Stimulated activated CD4-positive, alpha-beta T cell treated with anti-CD3 and anti-CD28 coated beads, Interleukin-4, amount 100 ng/mL, for 4 hours (primary cell): ENCODE measurements at regions not wholly inside any gene's neighbourhood (a gene's known extent, or its start where the extent isn't known, plus 50 kb on each side); places are given as distances from the start of the nearest gene placed in this dataset.

ENCODE experiments used
- DNase-seq, 2 experiments: peaks; one replicate each; pipeline ENCODE4 v3.0.0-alpha.2; 2020

DNA sequence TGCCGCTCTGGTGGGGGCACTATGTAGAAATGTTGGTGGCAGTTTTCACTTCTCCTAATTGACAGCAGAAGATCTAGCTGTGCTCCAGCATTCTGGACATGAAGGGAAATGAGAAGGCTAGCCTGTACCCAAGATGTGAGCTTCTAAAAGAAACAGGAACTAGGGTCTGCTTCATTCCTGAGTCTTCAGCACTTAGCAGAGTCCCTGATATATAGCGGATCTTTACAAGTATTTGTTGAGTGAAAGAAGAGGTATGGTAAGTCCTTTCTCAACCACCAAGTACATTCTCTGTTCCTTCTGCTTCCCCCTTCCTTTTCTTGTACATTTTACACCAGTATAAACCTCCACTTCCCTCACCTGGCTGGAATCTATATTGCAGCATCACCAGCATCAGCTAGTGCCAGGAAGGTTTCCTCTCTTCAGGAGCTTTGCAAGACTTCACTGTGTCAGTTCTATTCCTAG, 408.3 kb upstream of the CADM1 start:
- no peak for DNase-seq

DNA sequence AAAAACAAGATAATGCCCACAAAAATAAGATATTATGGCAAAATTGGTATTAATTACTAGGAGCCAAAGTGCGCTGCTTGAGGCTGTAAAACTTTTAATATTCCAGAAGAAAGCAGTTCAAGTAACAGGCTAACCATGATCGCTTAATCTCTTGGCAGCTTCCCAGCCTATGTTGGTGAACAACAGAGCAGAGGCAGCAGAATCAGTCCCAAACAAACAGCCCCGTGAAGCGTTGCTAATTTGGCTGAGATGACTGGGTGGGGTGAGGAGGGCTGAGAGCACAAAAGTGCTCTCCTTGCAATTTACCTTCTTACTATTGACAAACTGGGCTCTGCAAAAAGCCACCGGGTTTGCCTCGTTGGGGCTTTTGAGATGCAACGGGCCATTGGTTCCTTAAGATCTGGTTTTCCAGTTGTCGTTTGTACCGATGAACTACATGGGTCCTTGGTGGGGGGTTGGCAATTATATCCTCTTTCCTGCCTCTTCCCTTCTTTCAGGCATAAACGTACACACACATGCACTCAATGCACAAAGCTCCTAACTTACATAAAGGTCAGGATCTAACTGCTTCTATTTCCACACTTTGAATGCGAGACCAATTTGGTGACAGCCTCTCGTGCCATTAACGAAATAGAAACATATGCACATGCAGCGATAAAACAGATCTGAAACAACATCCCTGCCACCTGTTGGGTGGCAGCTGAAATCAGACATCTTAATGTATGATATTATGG, 407.6 kb upstream of the CADM1 start:
- no peak for DNase-seq

- DNase-seq, result no peak
Measured at GRCh38 chr11:115910379-115910778, 406.2 kb upstream of the CADM1 start.

- no peak for DNase-seq
Measured at GRCh38 chr11:115906171-115906570, 402.0 kb upstream of the CADM1 start.

DNA sequence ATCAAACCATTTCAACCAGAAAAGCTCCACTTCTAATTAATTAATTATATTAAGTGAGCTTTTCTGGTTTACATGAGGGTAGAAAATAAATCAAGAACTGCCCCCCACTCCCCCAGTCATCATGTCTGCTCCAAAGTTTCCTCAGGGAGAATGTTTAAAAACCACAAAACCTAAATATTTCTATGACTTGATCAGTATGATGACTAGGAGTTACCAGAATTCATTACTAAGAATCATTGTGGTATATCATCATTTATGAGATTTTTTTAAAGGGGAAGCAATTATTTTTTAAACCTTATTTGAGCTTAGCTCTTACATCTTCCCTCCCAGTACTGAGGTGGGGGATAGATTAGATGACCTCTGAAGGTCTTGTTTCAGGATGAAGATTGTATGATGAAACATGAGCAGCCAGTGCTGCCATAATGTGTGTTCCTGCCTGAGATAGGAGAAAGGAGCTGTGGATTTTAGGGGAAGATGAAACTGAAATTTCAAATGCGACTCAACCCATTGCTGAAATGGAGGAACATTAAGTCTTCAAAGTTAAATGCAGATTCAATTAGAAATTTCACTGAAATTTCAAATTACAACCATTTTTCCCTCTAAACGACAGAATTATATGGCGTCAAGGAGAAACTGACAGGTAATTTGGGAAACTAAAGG, 401.3 kb upstream of the CADM1 start:
- no peak for DNase-seq

GRCh38 chr11:115903179-115903578, 399.0 kb upstream of the CADM1 start:
- no peak for DNase-seq

DNA sequence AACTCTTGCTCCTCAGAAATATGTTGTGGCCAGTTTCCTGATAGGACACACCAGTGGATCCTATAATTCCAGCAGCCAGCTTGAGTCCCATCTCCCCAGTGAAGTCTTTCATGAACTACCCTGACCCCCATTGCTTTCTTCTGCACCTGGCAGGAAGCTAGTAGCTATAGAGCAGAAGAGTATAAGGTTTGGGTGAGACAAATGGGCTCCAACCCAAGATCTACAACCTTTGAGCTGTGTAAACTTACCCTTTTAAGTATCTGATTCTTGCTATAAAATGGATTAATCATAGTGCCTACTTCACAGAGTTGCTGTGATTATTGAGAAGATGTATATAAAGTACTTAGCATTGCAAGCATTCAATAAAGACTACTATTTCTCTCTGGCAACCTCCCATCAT, 396.9 kb upstream of the CADM1 start:
- DNase-seq, result no peak

GRCh38 chr11:115900111-115900510, 395.9 kb upstream of the CADM1 start:
- DNase-seq, result no peak

DNA sequence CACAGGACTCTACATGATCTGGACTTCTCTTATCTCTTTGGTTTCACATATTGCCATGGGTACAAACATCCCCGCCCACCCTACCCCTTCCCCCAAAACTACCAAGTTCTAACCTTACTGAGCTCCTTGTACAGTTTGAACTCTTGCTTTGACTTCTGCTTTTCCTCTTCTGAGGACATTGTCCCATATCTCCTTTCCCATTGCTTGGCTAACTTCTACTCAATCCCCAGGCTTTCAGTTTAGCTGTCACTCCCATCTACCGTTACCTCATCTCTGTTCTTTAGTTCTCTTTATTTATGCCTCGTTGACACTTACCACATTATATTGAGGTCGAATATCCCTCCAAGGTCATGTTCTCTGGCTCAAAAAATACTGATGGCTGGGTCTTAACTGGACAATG, 393.5 kb upstream of the CADM1 start:
- no peak for DNase-seq

GRCh38 chr11:115896084-115896483, 391.9 kb upstream of the CADM1 start:
- no peak for DNase-seq

- no peak for DNase-seq
Measured at GRCh38 chr11:115895594-115895993, 391.4 kb upstream of the CADM1 start.

DNA sequence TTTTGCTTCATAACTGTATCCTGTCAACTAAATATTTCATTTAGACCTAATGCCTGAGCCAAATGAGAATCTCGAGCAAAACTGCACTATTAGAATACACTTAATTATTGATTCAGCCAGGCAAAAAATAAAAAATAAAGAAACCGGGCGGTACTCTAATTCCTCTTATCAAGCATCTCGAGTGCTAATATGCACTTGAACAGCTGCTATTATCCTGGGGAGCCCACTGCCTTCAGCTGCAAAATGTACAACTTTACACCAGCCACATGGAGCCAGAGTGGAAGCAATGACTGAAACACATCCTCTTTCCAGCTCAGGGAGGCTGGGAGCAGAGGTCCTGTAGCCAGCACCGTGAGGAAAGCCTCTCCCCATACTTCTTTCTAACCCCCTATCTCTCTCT, 390.0 kb upstream of the CADM1 start:
- DNase-seq, result no peak

GRCh38 chr11:115893461-115894099, 389.4 kb upstream of the CADM1 start:
- no peak for DNase-seq

- no peak for DNase-seq
Measured at GRCh38 chr11:115892016-115892415, 387.8 kb upstream of the CADM1 start.

- DNase-seq, result no peak
Measured at GRCh38 chr11:115891581-115891980, 387.4 kb upstream of the CADM1 start.

DNA sequence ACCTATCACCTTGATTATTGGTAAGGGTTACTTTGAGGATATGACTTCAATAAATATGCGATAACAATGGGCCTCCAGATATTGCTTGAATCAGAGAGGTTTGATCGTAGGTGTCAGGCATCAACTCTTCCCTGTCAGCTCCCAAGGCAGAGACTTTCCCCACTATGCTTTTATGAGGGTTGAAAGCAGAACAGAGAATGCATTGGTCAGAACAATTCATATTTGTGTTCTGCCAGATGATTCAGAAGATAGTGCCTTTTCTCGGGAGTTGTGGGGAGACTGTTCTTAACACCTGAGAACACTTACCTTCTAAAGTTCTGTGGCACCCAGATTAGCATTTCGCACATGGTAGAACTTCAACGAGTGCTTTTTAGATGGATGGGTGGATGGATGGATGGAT, 386.3 kb upstream of the CADM1 start:
- no peak for DNase-seq

- no peak for DNase-seq
Measured at GRCh38 chr11:115889712-115890111, 385.5 kb upstream of the CADM1 start.

DNA sequence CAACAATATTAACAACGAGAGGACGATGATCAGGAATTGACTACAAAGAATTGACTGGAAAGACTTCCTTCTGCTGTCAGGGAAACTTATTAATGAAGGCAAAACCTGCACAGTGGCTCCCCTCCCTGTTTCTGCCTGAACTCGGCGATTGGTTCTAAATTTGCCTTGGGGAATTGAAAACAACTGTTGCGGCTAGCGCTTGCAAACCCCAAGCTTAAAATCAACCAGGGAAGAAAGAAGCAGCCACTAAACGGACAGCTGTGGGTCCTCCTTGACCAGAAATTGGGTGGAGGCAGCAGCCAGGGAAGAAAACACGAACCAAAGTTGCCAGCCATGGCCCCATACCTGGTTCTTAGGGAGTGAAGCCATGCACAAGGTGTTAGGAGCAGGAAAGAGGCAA, 383.5 kb upstream of the CADM1 start:
- no peak for DNase-seq

DNA sequence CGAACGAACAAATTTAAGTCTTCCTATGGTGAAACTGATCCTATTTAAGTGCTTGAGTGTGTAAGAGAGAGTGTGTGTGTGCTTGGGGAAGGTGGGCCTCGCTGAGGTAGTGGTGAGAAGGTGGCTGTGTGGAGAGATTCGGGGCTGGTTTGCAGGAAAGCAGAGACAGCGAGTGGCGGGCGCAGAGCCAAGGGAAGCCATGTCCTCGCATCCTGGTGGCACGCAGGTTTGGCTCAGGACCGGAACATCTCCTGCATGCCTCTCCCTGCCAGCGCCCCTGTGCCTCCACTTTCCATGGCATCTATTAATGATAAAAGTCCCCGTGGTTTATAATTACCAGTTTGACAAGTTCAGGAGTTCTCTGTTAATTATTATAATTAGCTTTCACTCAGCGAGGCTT, 383.1 kb upstream of the CADM1 start:
- DNase-seq, result no peak

GRCh38 chr11:115886422-115886733, 382.2 kb upstream of the CADM1 start:
- no peak for DNase-seq

GRCh38 chr11:115885535-115886421, 381.6 kb upstream of the CADM1 start:
- no peak for DNase-seq

- no peak for DNase-seq
Measured at GRCh38 chr11:115884800-115885534, 380.8 kb upstream of the CADM1 start.

- DNase-seq, result no peak
Measured at GRCh38 chr11:115874843-115875242, 370.6 kb upstream of the CADM1 start.
